Ovary (tissue), 3 donors: ENCODE measurements at regions not wholly inside any gene's neighbourhood (a gene's known extent, or its start where the extent isn't known, plus 50 kb on each side); places are given as distances from the start of the nearest gene placed in this dataset.

Experiments used
- CTCF ChIP-seq, 3 donors: fragments of 450-650 bp in 2 of 3; fragments of 200-600 bp in 1 of 3; IDR thresholded peaks; one replicate each; pipeline versions ENCODE4 v1.5.1 to v1.8.0; 2016 to 2022; ENCODE audit warnings: antibody characterized with exemption in 3 of 3, mild to moderate bottlenecking in 1 of 3
- EP300 ChIP-seq: sonication (generic); formaldehyde crosslinking; IDR thresholded peaks from one replicate; pipeline ENCODE4 v1.6.1; 2017; ENCODE audit warnings: antibody characterized with exemption
- donor health status: DM: no; HTN: no; CAD: no.

GRCh38 chr6:74057326-74057725 is 361.3 kb downstream of the CD109 start:
- TF ChIP-seq EP300, result no peak
- no peak for TF ChIP-seq CTCF (IDR thresholded peaks at IDR 0.05)
